ENCODE measurements at regions not wholly inside any gene's neighbourhood (a gene's known extent, or its start where the extent isn't known, plus 50 kb on each side); places are given as distances from the start of the nearest gene placed in this dataset.

GRCh38 chr22:48993655-48994054 lies 834.0 kb downstream of the BRD1 start (continued):
- no peak for TF ChIP-seq ZNF839 (CRISPR knock-in tag; IDR thresholded peaks at IDR 0.05; ENCODE audit: borderline replicate concordance)
- no peak for TF ChIP-seq ZNF468 (CRISPR knock-in tag; IDR thresholded peaks at IDR 0.05)
- no peak for TF ChIP-seq SMARCC2 (IDR thresholded peaks at IDR 0.05)
- TF ChIP-seq KAT2B (IDR thresholded peaks at IDR 0.05; ENCODE audit: borderline replicate concordance, low read depth, low read length): no peak
- no peak for TF ChIP-seq ERF (CRISPR knock-in tag; IDR thresholded peaks at IDR 0.05)
- no peak for TF ChIP-seq ZNF678 (CRISPR knock-in tag; IDR thresholded peaks at IDR 0.05)
- TF ChIP-seq HDAC2 (CRISPR knock-in tag; IDR thresholded peaks at IDR 0.05): 0 out of 2 replicates have a peak, but pooled peaks have one; percentile 34
- TF ChIP-seq U2AF2 (IDR thresholded peaks at IDR 0.05; ENCODE audit: low read depth, low read length): no peak
- no peak for TF ChIP-seq ZSCAN21 (CRISPR knock-in tag; IDR thresholded peaks at IDR 0.05; ENCODE audit: borderline replicate concordance)
- no peak for TF ChIP-seq NFRKB (IDR thresholded peaks at IDR 0.05)
- TF ChIP-seq ZNF557 (CRISPR knock-in tag; IDR thresholded peaks at IDR 0.05): no peak
- TF ChIP-seq MEIS2 (CRISPR knock-in tag; IDR thresholded peaks at IDR 0.05): no peak
- no peak for TF ChIP-seq ASH2L (IDR thresholded peaks at IDR 0.05; ENCODE audit: insufficient read length, low read depth, low read length)
- no peak for TF ChIP-seq TSC22D2 (CRISPR knock-in tag; IDR thresholded peaks at IDR 0.05; ENCODE audit: borderline replicate concordance)
- no peak for TF ChIP-seq ZFP90 (CRISPR knock-in tag; IDR thresholded peaks at IDR 0.05; ENCODE audit: borderline replicate concordance)
- no peak for TF ChIP-seq ZNF225 (CRISPR knock-in tag; IDR thresholded peaks at IDR 0.05)
- 0 out of 2 replicates have a peak, but pooled peaks have one; percentile 51 for TF ChIP-seq FOXP1 (IDR thresholded peaks at IDR 0.05)
- peak; percentile 71 for TF ChIP-seq FOXP1 (CRISPR knock-in tag; IDR thresholded peaks at IDR 0.05)
- TF ChIP-seq POGZ (CRISPR knock-in tag; IDR thresholded peaks at IDR 0.05): peak; percentile 56
- no peak for TF ChIP-seq FOSL1 (CRISPR knock-in tag; IDR thresholded peaks at IDR 0.05; ENCODE audit: borderline replicate concordance)
- no peak for TF ChIP-seq ZEB1 (IDR thresholded peaks at IDR 0.05; ENCODE audit: insufficient replicate concordance, low read depth)
- TF ChIP-seq JDP2 (CRISPR knock-in tag; IDR thresholded peaks at IDR 0.05; ENCODE audit: borderline replicate concordance): no peak
- TF ChIP-seq PHF8 (CRISPR knock-in tag; IDR thresholded peaks at IDR 0.05): no peak
- no peak for TF ChIP-seq PBX2 (CRISPR knock-in tag; IDR thresholded peaks at IDR 0.05)
- peak; percentile 86; the same call in 1 of the 2 replicates for TF ChIP-seq AHDC1 (CRISPR knock-in tag; IDR thresholded peaks at IDR 0.05; ENCODE audit: borderline replicate concordance)
- TF ChIP-seq ZNF24 (IDR thresholded peaks at IDR 0.05): no peak

All from HepG2 (cell line).